KMS-11 (cell line): ENCODE measurements at regions not wholly inside any gene's neighbourhood (a gene's known extent, or its start where the extent isn't known, plus 50 kb on each side); places are given as distances from the start of the nearest gene placed in this dataset.

ENCODE experiments used
- H2AFZ ChIP-seq: fragments of 200-600 bp; sonication (generic); 2 replicates; pipeline ENCODE4 v1.6.1; 2016; ENCODE audit warnings: antibody characterized with exemption, mixed run types, low read depth
- H3K27ac ChIP-seq: fragments of 200-600 bp; sonication (generic); 2 replicates; pipeline ENCODE4 v1.6.1; 2016; ENCODE audit warnings: mild to moderate bottlenecking, mixed run types
- H3K27me3 ChIP-seq: fragments of 200-600 bp; sonication (generic); 2 replicates; pipeline ENCODE4 v1.6.1; 2017; ENCODE audit warnings: mild to moderate bottlenecking, low read depth, mixed run types, moderate library complexity; ENCODE audit not compliant: insufficient read depth
- H3K36me3 ChIP-seq: fragments of 200-600 bp; sonication (generic); 2 replicates; pipeline ENCODE4 v1.6.1; 2017; ENCODE audit warnings: mild to moderate bottlenecking, mixed run types; ENCODE audit not compliant: insufficient read depth
- H3K4me1 ChIP-seq: fragments of 200-600 bp; sonication (generic); 2 replicates; pipeline ENCODE4 v1.6.1; 2016; ENCODE audit warnings: mild to moderate bottlenecking, low read depth, mixed run types; ENCODE audit not compliant: poor library complexity, severe bottlenecking
- H3K4me2 ChIP-seq: fragments of 200-600 bp; sonication (generic); 2 replicates; pipeline ENCODE4 v1.7.0; 2016; ENCODE audit warnings: mild to moderate bottlenecking, mixed run types
- H3K4me3 ChIP-seq: fragments of 200-600 bp; sonication (generic); IDR thresholded peaks from 2 replicates; pipeline ENCODE4 v1.6.1; 2017; ENCODE audit warnings: low read depth, low read length, mixed read lengths; ENCODE audit not compliant: insufficient read depth
- H3K79me2 ChIP-seq: fragments of 200-600 bp; sonication (generic); 2 replicates; pipeline ENCODE4 v1.6.1; 2016; ENCODE audit warnings: low read depth, mixed run types; ENCODE audit not compliant: insufficient read depth
- H3K9ac ChIP-seq: fragments of 200-600 bp; sonication (generic); 2 replicates; pipeline ENCODE4 v1.6.1; 2016; ENCODE audit warnings: mild to moderate bottlenecking, mixed run types
- H4K20me1 ChIP-seq: fragments of 200-600 bp; sonication (generic); 2 replicates; pipeline ENCODE4 v1.6.1; 2016; ENCODE audit warnings: mild to moderate bottlenecking, mixed run types; ENCODE audit not compliant: insufficient read depth
- TF ChIP-seq, protein P1 (sequence below): fragments of 200-600 bp; sonication (generic); conservative IDR thresholded peaks from 2 replicates; pipeline ENCODE4 v1.6.1; 2017; ENCODE audit warnings: low read depth, mild to moderate bottlenecking, antibody characterized with exemption, low read length, moderate library complexity, mixed read lengths

- no peak overlapping the region for H3K4me2 ChIP-seq
- no peak overlapping the region for H3K9ac ChIP-seq
- H3K27me3 ChIP-seq: no peaks in the 10 kb centered on the region
- TF ChIP-seq, protein P1, sequence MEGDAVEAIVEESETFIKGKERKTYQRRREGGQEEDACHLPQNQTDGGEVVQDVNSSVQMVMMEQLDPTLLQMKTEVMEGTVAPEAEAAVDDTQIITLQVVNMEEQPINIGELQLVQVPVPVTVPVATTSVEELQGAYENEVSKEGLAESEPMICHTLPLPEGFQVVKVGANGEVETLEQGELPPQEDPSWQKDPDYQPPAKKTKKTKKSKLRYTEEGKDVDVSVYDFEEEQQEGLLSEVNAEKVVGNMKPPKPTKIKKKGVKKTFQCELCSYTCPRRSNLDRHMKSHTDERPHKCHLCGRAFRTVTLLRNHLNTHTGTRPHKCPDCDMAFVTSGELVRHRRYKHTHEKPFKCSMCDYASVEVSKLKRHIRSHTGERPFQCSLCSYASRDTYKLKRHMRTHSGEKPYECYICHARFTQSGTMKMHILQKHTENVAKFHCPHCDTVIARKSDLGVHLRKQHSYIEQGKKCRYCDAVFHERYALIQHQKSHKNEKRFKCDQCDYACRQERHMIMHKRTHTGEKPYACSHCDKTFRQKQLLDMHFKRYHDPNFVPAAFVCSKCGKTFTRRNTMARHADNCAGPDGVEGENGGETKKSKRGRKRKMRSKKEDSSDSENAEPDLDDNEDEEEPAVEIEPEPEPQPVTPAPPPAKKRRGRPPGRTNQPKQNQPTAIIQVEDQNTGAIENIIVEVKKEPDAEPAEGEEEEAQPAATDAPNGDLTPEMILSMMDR: no peak
- no peaks in the 10 kb centered on the region for H3K4me1 ChIP-seq
- no peak overlapping the region for H2AFZ ChIP-seq
- H3K4me3 ChIP-seq: no peak overlapping the region
- no peaks in the 10 kb centered on the region for H3K79me2 ChIP-seq
- no peaks in the 10 kb centered on the region for H4K20me1 ChIP-seq
- no peaks in the 10 kb centered on the region for H3K36me3 ChIP-seq
- H3K27ac ChIP-seq: no peak overlapping the region
Measured at GRCh38 chr20:60677819-60678218, 574.2 kb upstream of the CDH4 start.

- Histone ChIP-seq H3K9ac (no peak overlapping the region), H3K4me3 (no peak overlapping the region), H3K4me2 (no peak overlapping the region), H2AFZ (no peak overlapping the region), H3K27me3 (no peaks in the 10 kb centered on the region), H3K4me1 (no peaks in the 10 kb centered on the region), H3K27ac (no peak overlapping the region), H3K79me2 (no peaks in the 10 kb centered on the region), H3K36me3 (no peaks in the 10 kb centered on the region), H4K20me1 (no peaks in the 10 kb centered on the region)
- TF ChIP-seq, protein P1: no peak
Measured at GRCh38 chr20:60680554-60680953, 571.5 kb upstream of the CDH4 start.

DNA sequence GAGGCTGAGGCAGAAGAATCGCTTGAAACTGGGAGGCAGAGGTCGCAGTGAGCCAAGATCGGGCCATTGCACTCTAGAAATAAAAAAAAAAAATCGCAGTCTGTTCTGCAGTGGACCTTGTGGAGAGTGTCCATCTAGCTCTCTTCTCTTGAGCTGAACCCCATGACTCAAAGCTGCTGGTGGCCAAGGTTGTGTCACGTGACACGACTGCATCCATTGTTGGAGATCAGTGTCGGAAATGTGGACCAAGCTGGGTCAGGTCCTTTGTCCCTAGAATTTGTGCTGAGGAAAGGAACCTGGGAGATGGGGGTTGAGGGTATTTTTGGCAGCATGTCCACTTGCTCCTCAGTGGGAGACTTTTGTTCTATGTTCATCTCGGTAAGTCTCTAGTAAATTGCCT is 564.8 kb upstream of the CDH4 start:
- Histone ChIP-seq H3K27me3 (no peaks in the 10 kb centered on the region), H3K4me1 (no peaks in the 10 kb centered on the region), H3K27ac (no peak overlapping the region), H3K4me3 (no peak overlapping the region), H4K20me1 (no peaks in the 10 kb centered on the region), H3K9ac (no peak overlapping the region), H3K36me3 (no peaks in the 10 kb centered on the region), H2AFZ (no peak overlapping the region), H3K4me2 (no peak overlapping the region), H3K79me2 (no peaks in the 10 kb centered on the region)
- TF ChIP-seq, protein P1: no peak

DNA sequence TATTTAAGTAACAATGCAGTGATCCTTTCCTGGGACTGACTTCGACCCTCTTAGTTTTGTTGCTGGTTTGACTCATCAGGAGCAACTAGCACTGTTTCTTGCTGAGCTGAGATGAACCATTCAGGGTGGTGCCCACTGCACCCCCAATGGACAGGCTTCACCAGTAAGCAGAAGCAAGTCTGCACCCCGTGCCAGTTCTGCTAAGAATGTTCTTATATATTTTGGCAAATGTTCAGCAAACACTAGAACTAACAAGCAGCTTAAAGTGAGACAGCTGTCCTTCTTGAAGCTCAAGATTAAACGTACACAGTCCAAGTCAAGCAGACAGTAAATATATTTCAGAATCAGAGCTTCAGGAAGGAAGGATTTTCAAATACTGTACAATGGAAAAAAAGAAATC is 561.3 kb upstream of the CDH4 start:
- no peaks in the 10 kb centered on the region for H3K36me3 ChIP-seq
- H4K20me1 ChIP-seq: no peaks in the 10 kb centered on the region
- no peak overlapping the region for H3K9ac ChIP-seq
- H2AFZ ChIP-seq: no peak overlapping the region
- TF ChIP-seq, protein P1: no peak
- H3K4me1 ChIP-seq: no peaks in the 10 kb centered on the region
- H3K4me3 ChIP-seq: no peak overlapping the region
- H3K4me2 ChIP-seq: no peak overlapping the region
- no peak overlapping the region for H3K27ac ChIP-seq
- H3K27me3 ChIP-seq: no peaks in the 10 kb centered on the region
- no peaks in the 10 kb centered on the region for H3K79me2 ChIP-seq
